ENCODE measurements at regions not wholly inside any gene's neighbourhood (a gene's known extent, or its start where the extent isn't known, plus 50 kb on each side); places are given as distances from the start of the nearest gene placed in this dataset.

DNA sequence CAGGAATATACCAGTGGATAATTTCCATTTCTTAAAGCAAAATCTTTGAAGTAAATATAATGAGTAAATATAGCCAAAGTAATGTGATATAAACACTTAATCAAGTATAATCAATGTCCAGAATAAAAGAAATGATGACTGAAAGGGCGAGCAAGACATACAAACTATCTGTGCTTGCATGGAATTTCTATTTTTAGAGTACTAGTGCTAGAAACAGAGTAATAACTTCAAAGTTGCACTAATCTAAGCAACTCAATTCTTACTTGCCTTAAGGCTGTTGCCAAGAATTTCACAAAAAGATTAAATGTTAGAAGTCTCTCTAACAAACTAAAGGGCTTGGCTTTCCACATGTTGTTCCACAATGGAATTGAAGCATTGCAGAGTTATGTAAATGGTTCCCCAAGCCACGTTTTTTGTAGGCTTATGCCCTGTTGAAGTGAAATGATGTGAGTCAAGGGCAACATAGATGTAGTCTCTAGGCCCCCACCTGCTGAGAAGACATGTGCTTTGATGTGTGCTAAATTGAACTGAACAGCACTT is 175.0 kb upstream of the LMNTD1 start:
- TF ChIP-seq POLR2A (IDR thresholded peaks at IDR 0.05), result no peak
- TF ChIP-seq, protein P1, sequence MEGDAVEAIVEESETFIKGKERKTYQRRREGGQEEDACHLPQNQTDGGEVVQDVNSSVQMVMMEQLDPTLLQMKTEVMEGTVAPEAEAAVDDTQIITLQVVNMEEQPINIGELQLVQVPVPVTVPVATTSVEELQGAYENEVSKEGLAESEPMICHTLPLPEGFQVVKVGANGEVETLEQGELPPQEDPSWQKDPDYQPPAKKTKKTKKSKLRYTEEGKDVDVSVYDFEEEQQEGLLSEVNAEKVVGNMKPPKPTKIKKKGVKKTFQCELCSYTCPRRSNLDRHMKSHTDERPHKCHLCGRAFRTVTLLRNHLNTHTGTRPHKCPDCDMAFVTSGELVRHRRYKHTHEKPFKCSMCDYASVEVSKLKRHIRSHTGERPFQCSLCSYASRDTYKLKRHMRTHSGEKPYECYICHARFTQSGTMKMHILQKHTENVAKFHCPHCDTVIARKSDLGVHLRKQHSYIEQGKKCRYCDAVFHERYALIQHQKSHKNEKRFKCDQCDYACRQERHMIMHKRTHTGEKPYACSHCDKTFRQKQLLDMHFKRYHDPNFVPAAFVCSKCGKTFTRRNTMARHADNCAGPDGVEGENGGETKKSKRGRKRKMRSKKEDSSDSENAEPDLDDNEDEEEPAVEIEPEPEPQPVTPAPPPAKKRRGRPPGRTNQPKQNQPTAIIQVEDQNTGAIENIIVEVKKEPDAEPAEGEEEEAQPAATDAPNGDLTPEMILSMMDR (IDR thresholded peaks at IDR 0.05), result no peak
